CD14-positive monocyte (primary cell): ENCODE measurements at regions not wholly inside any gene's neighbourhood (a gene's known extent, or its start where the extent isn't known, plus 50 kb on each side); places are given as distances from the start of the nearest gene placed in this dataset.

Source experiments
- DNase-seq, 3 donors: peaks; one replicate each; pipeline ENCODE4 v3.0.0-alpha.2; 2011 to 2022
- H2AFZ ChIP-seq: 2 replicates; pipeline ENCODE4 v1.6.0; 2012; ENCODE audit warnings: mild to moderate bottlenecking, low read depth, low read length, inconsistent platforms; ENCODE audit not compliant: insufficient read depth, poor library complexity, severe bottlenecking
- H3K27ac ChIP-seq, 2 donors: 1 replicate in 1 of 2; 2 replicates in 1 of 2; pipeline ENCODE4 v1.5.1; 2012 to 2013; ENCODE audit warnings: low read length in 2 of 2, control low read depth in 1 of 2, inconsistent platforms in 1 of 2, low read depth in 1 of 2, mild to moderate bottlenecking in 1 of 2
- H3K27me3 ChIP-seq, 2 donors: one replicate each; pipeline versions ENCODE4 v1.6.0 to v1.6.1; 2011 to 2013; ENCODE audit warnings: low read length in 2 of 2; ENCODE audit not compliant: control insufficient read depth in 2 of 2, insufficient read depth in 2 of 2
- H3K36me3 ChIP-seq, 2 donors: replicated peaks in 1 of 2; 1 replicate in 1 of 2; 2 replicates in 1 of 2; pipeline versions ENCODE4 v1.5.1 to v1.6.1; 2012 to 2013; ENCODE audit warnings: low read length in 2 of 2, control low read depth in 1 of 2, inconsistent platforms in 1 of 2, mild to moderate bottlenecking in 1 of 2; ENCODE audit not compliant: insufficient read depth in 2 of 2, control insufficient read depth in 1 of 2
- H3K4me1 ChIP-seq, 2 donors: 1 replicate in 1 of 2; 2 replicates in 1 of 2; pipeline versions ENCODE4 v1.5.1 to v1.6.1; 2012 to 2013; ENCODE audit warnings: low read length in 2 of 2, control low read depth in 1 of 2, inconsistent platforms in 1 of 2, mild to moderate bottlenecking in 1 of 2, moderate library complexity in 1 of 2; ENCODE audit not compliant: insufficient read depth in 2 of 2, control insufficient read depth in 1 of 2
- H3K4me2 ChIP-seq: replicated peaks from 2 replicates; pipeline ENCODE3; 2012; ENCODE audit warnings: low read length, moderate library complexity, mild to moderate bottlenecking; ENCODE audit not compliant: poor library complexity, severe bottlenecking; ENCODE audit errors: extremely low read depth
- H3K4me3 ChIP-seq, 3 experiments: fragments of 200-600 bp in 1 of 3; sonication (generic) in 1 of 3; replicated peaks in 1 of 3; 1 replicate in 2 of 3; 2 replicates in 1 of 3; pipeline ENCODE4 v1.5.1; 2011 to 2013; ENCODE audit warnings: low read length in 3 of 3, mild to moderate bottlenecking in 3 of 3, control low read depth in 2 of 3, low read depth in 2 of 3, inconsistent platforms in 1 of 3, moderate library complexity in 1 of 3
- H3K79me2 ChIP-seq: 2 replicates; pipeline ENCODE4 v1.6.0; 2012; ENCODE audit warnings: mild to moderate bottlenecking, control low read depth, inconsistent platforms, low read length, moderate library complexity; ENCODE audit not compliant: insufficient read depth
- H3K9ac ChIP-seq: 2 replicates; pipeline ENCODE4 v1.6.0; 2017; ENCODE audit warnings: low read length, mild to moderate bottlenecking; ENCODE audit not compliant: insufficient read depth, poor library complexity, severe bottlenecking
- H3K9me3 ChIP-seq, 2 donors: replicated peaks in 1 of 2; 1 replicate in 1 of 2; 2 replicates in 1 of 2; pipeline versions ENCODE4 v1.5.1 to v1.6.1; 2012 to 2013; ENCODE audit warnings: low read length in 2 of 2, control low read depth in 1 of 2; ENCODE audit not compliant: control insufficient read depth in 1 of 2, insufficient read depth in 1 of 2
- H4K20me1 ChIP-seq: 2 replicates; pipeline ENCODE4 v1.6.0; 2012; ENCODE audit warnings: mild to moderate bottlenecking, low read length, control low read depth, moderate library complexity; ENCODE audit not compliant: insufficient read depth
- H3K27ac Mint-ChIP-seq, 7 donors: one replicate each; pipeline ENCODE4 v1.8.0; 2020; ENCODE audit warnings: mild to moderate bottlenecking in 7 of 7, mixed read lengths in 7 of 7, moderate library complexity in 6 of 7, inconsistent platforms in 2 of 7
- H3K27me3 Mint-ChIP-seq, 3 donors: one replicate each; pipeline ENCODE4 v1.8.0; 2021 to 2022; ENCODE audit warnings: low read depth in 3 of 3, mild to moderate bottlenecking in 3 of 3, mixed read lengths in 3 of 3, moderate library complexity in 3 of 3, inconsistent platforms in 1 of 3
- H3K36me3 Mint-ChIP-seq, 2 donors: one replicate each; pipeline ENCODE4 v1.8.0; 2020; ENCODE audit warnings: mixed read lengths in 2 of 2, inconsistent platforms in 1 of 2, mild to moderate bottlenecking in 1 of 2
- H3K4me1 Mint-ChIP-seq: one replicate; pipeline ENCODE4 v1.8.0; 2020; ENCODE audit warnings: mild to moderate bottlenecking, mixed read lengths
- H3K4me3 Mint-ChIP-seq, 2 donors: one replicate each; pipeline ENCODE4 v1.8.0; 2020; ENCODE audit warnings: mild to moderate bottlenecking in 2 of 2, mixed read lengths in 2 of 2, moderate library complexity in 1 of 2
- H3K9me3 Mint-ChIP-seq, 7 donors: one replicate each; pipeline ENCODE4 v1.8.0; 2020 to 2022; ENCODE audit warnings: mixed read lengths in 7 of 7, mild to moderate bottlenecking in 6 of 7, moderate library complexity in 6 of 7, inconsistent platforms in 2 of 7
- WGBS: methylation state at CpG from one replicate; pipeline ENCODE4 v1.1.5; 2013; ENCODE audit warnings: missing lambda C conversion rate; ENCODE audit not compliant: insufficient coverage; 5-methylcytosine and 5-hydroxymethylcytosine counted together
- intact Hi-C, 2 donors: fragments of 100-400 bp; cut with micrococcal nuclease; formaldehyde crosslinking; loops; one replicate each; pipeline versions ENCODE4 v1.15.0 to v1.15.1; 2023
- TF ChIP-seq, protein P1 (sequence below): fragments of 200-600 bp; IDR thresholded peaks from one replicate; pipeline ENCODE4 v1.8.0; 2022; ENCODE audit warnings: antibody characterized with exemption, mild to moderate bottlenecking

DNA sequence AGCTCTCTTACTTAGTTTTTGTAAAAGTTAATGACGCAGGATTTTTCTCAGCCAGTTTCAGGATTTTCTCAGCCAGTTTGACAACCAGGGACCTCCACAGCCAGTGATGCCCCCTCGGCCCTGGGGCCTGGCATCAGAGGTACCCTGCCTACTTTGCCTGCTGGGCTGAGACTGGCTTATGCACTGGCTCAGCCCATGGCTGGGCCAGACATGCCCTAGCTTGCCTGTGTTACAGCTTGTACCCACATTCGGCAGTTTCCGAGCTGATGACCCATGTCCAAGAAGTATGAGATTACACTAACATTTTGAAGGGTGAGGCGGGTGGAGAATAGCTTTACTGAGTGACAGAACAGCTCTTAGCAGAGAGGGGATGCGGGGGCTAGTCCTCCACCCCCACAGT lies 406.1 kb upstream of the HSF2 start:
- Histone ChIP-seq H4K20me1 (no peaks in the 10 kb centered on the region), H3K4me2 (no peak overlapping the region), H3K27ac (no peak overlapping the region), H3K79me2 (no peaks in the 10 kb centered on the region), H3K9ac (no peak overlapping the region), H3K36me3 (no peaks in the 10 kb centered on the region), H3K4me1 (no peaks in the 10 kb centered on the region), H2AFZ (no peak overlapping the region), H3K27me3 (no peaks in the 10 kb centered on the region), H3K9me3 (peaks cover 5 to 8% of the 10 kb centered on the region in 2 donors), H3K4me3 (no peak overlapping the region)
- WGBS = 87% methylated on average over 5 of the region's 6 CpGs
- H3K36me3 Mint-ChIP-seq = no peaks in the 10 kb centered on the region
- peaks cover 2 to 12% (median 4%) of the 10 kb centered on the region in 7 donors for H3K9me3 Mint-ChIP-seq
- no peaks in the 10 kb centered on the region for H3K4me1 Mint-ChIP-seq
- no peak overlapping the region for H3K27ac Mint-ChIP-seq
- DNase-seq = no peak
- TF ChIP-seq, protein P1, sequence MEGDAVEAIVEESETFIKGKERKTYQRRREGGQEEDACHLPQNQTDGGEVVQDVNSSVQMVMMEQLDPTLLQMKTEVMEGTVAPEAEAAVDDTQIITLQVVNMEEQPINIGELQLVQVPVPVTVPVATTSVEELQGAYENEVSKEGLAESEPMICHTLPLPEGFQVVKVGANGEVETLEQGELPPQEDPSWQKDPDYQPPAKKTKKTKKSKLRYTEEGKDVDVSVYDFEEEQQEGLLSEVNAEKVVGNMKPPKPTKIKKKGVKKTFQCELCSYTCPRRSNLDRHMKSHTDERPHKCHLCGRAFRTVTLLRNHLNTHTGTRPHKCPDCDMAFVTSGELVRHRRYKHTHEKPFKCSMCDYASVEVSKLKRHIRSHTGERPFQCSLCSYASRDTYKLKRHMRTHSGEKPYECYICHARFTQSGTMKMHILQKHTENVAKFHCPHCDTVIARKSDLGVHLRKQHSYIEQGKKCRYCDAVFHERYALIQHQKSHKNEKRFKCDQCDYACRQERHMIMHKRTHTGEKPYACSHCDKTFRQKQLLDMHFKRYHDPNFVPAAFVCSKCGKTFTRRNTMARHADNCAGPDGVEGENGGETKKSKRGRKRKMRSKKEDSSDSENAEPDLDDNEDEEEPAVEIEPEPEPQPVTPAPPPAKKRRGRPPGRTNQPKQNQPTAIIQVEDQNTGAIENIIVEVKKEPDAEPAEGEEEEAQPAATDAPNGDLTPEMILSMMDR = no peak
- intact Hi-C loops = no loop called here
- H3K27me3 Mint-ChIP-seq = peaks cover 0 to 2% (median 2%) of the 10 kb centered on the region in 3 donors
- no peak overlapping the region for H3K4me3 Mint-ChIP-seq

DNA sequence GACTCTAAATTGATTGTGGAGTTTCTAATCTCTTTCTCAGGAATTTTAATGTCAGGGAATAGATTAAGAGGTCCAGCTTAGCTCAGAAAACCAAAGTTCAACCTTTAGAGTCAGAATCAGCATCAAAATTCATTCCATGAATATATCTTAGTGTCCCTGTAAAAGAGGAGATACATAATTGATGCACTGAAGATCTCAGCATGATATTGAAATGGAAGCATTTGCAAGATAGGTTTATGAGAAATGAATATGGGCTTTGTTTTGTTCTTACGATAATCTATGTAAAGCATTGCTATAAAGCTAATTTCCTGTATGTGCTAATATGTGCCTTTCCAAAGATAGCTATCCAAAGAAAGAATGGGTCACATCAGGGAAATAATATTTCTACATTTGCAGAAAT lies 404.5 kb upstream of the HSF2 start:
- H3K79me2 ChIP-seq = no peaks in the 10 kb centered on the region
- no peaks in the 10 kb centered on the region for H3K36me3 Mint-ChIP-seq
- WGBS = no CpG with 5 or more reads among the region's 1 CpG
- no peak overlapping the region for H3K4me3 ChIP-seq
- H3K36me3 ChIP-seq = no peaks in the 10 kb centered on the region
- H3K4me2 ChIP-seq = no peak overlapping the region
- DNase-seq = no peak
- H3K27ac Mint-ChIP-seq = no peak overlapping the region
- H4K20me1 ChIP-seq = no peaks in the 10 kb centered on the region
- no peaks in the 10 kb centered on the region for H3K27me3 ChIP-seq
- H3K4me3 Mint-ChIP-seq = no peak overlapping the region
- H3K9me3 Mint-ChIP-seq = peaks cover 2 to 12% (median 4%) of the 10 kb centered on the region in 7 donors
- no peak overlapping the region for H3K9ac ChIP-seq
- TF ChIP-seq, protein P1 = no peak
- H3K4me1 Mint-ChIP-seq = no peaks in the 10 kb centered on the region
- intact Hi-C loops = no loop called here
- H3K9me3 ChIP-seq = peaks cover 5 to 11% of the 10 kb centered on the region in 2 donors
- H3K27ac ChIP-seq = no peak overlapping the region
- H3K27me3 Mint-ChIP-seq = peaks cover 0 to 2% (median 0%) of the 10 kb centered on the region in 3 donors
- H2AFZ ChIP-seq = no peak overlapping the region
- no peaks in the 10 kb centered on the region for H3K4me1 ChIP-seq
